ENCODE measurements at regions not wholly inside any gene's neighbourhood (a gene's known extent, or its start where the extent isn't known, plus 50 kb on each side); places are given as distances from the start of the nearest gene placed in this dataset.

DNA sequence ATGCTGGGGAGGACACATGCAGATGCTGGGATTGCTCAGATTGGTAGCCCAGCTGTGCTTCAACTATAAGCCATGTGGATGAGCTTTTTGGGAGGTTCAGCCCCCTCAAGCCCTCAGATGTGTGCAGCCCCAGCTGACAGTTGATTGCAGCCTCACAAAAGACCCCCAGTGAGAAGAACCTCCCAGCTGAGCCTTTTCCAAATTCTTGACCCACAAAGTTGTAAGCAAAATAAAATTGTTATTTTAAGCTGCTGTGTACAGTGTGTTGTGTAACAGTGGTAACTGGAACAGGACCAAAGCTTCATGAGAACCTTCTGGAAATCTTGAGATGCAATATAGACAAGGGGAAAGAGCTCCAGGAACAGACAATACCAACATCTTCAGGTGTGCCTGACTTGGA lies 156.8 kb upstream of the IRX3 start:
- in situ Hi-C loops (cut with MboI; ENCODE audit: low pct_unique_long_range_greater_than_20kb, low sequenced_read_pairs), result no loop called here
- DNase-seq, result no peak

DNA sequence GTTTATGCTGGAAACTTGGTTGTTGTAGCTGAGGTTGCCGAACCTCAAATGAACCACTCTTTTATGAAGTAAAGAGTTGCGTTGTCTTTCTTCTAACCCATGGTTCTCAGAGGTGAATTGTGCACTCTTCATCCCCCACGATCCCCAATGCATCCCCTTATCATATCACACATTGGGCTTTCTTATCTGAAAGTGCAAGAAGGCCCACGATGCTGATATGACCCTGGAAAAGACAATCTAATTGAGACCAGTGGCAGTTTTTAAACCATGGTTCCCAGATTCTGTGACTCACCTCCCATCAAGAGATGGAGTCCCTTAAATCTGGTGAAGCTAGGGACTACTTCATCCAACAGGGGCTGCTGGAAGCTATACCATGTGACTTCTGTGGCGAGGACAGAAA lies 156.3 kb upstream of the IRX3 start:
- no peak for DNase-seq
- in situ Hi-C loops (cut with MboI; ENCODE audit: low pct_unique_long_range_greater_than_20kb, low sequenced_read_pairs), result no loop called here

- DNase-seq, result no peak
- in situ Hi-C loops (cut with MboI; ENCODE audit: low pct_unique_long_range_greater_than_20kb, low sequenced_read_pairs), result no loop called here
These were observed 151.9 kb upstream of the IRX3 start for GRCh38 chr16:54438469-54438868.

DNA sequence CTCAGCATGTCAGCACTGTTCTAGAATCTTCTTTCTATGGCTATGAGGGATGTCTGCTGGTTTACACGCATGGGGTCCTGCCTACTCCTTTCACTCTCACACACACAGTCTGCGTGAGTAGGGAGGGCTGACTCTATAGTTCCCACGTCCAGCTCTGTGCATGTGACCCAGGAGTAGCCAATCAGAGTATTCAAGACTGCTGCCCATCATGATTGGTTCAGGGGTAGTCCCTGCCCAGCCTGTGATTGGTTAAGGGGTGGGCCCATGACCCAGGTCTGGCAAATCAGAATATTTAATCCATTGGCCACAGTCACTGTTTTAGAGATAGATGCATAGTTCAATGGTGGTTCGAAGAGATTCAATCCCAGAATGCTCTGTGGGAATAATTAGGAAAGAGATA lies 151.3 kb upstream of the IRX3 start:
- in situ Hi-C loops (cut with MboI; ENCODE audit: low pct_unique_long_range_greater_than_20kb, low sequenced_read_pairs), result no loop called here
- DNase-seq, result no peak

DNA sequence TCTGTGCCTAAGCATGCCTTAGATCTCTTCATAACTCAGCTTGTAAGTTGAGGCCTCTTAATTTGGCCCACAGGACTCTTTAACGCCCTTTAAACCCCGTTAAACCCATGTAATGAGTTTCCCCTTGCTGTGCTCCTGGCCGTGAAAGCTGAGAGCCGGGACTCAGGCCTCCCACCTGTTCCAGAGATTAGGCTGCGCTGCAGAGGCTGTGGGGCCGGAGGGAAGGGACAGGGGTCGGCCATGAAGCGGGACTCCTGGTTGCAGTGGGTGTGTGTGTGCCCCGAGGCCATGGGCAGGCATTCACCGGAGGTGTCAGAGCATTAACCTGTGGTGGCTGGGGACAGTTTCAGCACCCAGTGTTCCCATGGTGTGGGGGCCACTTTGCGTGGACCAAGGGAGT lies 150.8 kb upstream of the IRX3 start:
- DNase-seq, result no peak
- in situ Hi-C loops (cut with MboI; ENCODE audit: low pct_unique_long_range_greater_than_20kb, low sequenced_read_pairs), result no loop called here

GRCh38 chr16:54436346-54436745 lies 149.8 kb upstream of the IRX3 start:
- in situ Hi-C loops (cut with MboI; ENCODE audit: low pct_unique_long_range_greater_than_20kb, low sequenced_read_pairs), result no loop called here
- no peak for DNase-seq

DNA sequence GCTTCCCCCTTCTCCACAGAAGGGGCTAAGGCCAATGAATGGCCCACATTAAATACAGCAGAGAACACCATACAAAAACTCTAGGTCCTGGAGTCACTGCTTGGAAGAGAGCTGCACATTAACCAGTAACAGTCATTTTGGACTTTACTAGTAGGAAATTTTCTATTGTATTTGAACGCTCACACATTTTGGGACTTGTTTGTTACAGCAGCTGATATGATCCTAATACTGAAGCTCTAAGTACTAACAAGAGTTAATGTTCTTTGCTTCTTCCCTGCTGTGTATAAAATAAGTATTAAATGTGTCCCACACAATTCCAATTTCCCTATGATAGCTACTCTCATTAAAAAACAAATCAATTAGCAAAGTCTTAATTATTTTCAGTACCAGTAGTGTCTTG lies 148.3 kb upstream of the IRX3 start:
- no peak for DNase-seq
- in situ Hi-C loops (cut with MboI; ENCODE audit: low pct_unique_long_range_greater_than_20kb, low sequenced_read_pairs), result no loop called here

DNA sequence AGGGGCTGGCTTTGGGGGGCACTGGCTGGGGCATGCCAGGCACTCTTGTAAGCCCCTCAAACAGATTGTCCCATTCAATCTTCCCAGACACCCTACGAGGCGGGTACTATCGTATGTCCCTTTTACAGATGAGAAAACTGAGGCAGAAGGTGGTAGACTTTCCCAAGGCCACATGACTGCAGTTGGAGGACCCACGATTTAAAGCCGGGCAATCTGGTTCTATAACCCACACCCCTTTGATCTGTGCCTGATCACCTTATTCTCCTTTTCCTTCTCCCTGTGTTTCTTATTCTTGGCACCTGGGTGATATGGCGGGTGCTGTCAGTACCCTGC lies 146.3 kb upstream of the IRX3 start:
- in situ Hi-C loops (cut with MboI; ENCODE audit: low pct_unique_long_range_greater_than_20kb, low sequenced_read_pairs), result no loop called here
- no peak for DNase-seq

DNA sequence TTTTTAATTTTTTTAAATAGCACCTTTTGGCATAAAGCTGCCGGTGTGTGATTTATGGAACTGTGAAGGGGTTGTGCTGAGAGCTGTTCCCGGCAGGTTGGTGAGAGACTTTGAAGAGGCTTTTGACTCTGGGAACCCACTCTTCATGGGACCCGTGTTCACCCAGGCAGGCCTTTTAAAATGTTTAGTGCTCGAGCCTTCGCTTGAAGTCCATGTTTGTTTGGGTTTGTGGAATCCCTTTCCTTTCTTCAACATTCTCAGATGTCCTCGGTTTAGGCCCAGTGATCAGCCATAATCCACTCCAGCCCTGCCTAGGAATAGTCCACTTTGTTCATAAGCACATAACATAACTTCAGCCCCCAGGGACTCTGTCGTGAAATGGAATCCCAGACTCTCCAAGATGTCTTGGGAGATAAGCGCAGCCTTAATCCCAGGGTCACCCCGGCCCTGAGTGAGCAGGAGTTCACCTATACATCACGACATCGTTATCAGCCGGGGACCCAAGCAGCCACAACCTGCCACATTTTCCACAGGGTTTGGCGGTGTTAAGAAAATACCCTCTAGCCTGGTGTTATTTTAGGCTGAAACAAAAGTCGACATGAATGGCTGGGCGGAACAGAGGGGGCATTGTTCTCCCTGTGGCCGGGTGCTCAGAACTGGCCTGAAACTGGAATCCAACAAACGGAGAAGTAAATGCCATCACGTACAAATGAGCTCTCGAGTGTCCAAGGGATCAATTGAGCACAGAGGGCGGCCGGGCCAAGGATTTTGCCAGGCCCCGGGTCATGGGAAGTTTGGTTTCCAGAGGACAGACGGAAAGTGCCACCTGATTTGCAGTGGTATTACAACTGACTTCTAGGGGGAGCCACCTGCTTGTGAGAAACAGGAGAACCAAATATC lies 145.7 kb upstream of the IRX3 start:
- in situ Hi-C loops (cut with MboI; ENCODE audit: low pct_unique_long_range_greater_than_20kb, low sequenced_read_pairs), result no loop called here

DNA sequence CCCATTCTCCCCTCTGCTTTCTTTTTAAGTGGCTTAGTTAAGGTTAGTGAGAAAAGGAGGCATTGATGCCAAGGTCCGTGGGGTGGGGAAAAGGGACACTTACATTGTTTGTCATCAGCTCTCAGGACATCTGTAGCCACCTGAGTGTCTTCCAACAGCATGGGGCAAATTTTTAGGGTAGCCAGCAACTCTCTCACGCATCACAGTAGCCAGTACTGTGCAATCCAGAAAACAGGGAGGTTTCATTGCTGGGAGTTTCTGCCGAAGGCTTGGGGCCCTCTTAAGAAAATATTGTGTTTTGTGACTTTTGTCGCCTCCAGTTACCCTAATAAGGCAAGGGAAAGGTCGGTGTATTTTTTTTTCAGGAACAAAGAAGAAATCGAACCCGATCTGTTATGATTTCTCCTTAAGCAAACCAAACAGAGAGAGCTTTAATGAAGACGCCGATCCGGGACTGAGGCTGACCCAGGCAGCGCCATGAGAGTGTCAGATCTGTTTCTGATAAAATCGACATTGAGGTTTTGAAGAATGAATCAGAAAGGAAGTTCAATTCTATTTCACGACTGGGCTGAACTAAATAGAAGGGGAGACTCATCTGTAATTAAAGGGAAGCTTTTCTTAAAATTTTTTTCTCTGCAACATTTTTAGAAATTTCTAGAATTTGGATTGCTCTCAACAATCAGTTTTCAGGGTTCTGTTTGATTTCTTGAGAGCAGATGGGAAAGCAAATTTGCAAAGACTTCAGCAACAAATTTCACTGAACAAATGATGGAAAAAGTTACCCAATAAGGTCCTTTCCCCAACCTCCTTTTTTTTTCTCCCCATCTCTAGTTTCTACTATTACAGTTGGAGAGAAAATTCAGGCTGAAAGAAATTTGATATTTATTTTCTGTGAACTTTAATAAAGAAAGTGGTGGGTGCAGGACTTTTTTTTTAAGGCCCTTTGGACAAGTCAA lies 144.7 kb upstream of the IRX3 start:
- DNase-seq, result no peak

More for the DNA sequence above, 145.7 kb upstream of the IRX3 start:
- no peak for DNase-seq

DNA sequence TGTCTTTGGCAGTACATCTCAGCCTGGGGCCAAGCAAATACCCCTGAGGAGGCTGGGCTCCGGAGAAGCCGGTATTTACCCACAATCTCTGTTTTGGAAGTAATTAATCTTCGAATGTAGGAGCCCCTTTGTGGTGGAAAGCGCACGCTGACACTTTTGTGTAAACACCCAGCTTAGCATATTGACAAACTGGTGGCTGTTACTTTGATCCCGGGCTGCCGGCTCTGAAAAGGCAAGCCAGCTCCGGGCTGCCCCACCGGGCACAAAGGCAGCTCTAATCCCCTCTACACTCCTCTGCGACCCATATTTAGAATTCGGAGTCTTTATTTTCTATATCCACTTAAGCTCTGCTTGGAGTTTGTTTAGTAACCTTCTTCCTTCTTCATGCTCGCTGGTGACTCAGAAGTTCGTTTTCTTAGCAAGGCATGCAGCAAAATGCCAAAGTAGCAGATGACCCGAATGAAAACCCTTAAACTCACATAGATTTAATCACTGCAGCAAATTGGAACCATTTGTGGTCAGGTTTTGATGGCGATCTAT lies 144.0 kb upstream of the IRX3 start:
- no peak for DNase-seq
- in situ Hi-C loops (cut with MboI; ENCODE audit: low pct_unique_long_range_greater_than_20kb, low sequenced_read_pairs), result no loop called here

More for the DNA sequence above, 144.7 kb upstream of the IRX3 start:
- in situ Hi-C loops (cut with MboI; ENCODE audit: low pct_unique_long_range_greater_than_20kb, low sequenced_read_pairs), result no loop called here

DNA sequence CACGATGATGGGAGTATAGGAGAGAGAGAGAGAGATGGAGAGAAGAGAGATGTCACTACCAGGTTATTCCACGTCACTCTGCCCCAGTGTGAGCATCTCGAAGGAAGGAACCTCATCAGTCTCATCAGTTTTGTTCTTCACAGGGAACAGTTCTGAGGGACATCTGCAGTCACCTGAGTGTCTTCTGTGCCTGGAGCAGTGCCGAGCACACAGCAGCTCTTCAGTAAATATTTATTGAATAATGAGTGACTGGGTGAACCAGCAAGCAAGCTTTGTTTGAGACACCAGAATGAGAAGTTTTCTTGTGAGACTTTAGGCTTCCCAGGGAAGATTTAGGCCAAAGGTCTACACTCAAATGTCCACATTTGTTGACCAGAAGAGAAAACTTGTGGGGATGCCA lies 142.4 kb upstream of the IRX3 start:
- in situ Hi-C loops (cut with MboI; ENCODE audit: low pct_unique_long_range_greater_than_20kb, low sequenced_read_pairs), result no loop called here
- DNase-seq, result no peak

- no peak for DNase-seq
- in situ Hi-C loops (cut with MboI; ENCODE audit: low pct_unique_long_range_greater_than_20kb, low sequenced_read_pairs), result no loop called here
These were observed 139.9 kb upstream of the IRX3 start for GRCh38 chr16:54426553-54426849.

- DNase-seq, result no peak
- in situ Hi-C loops (cut with MboI; ENCODE audit: low pct_unique_long_range_greater_than_20kb, low sequenced_read_pairs), result no loop called here
These were observed 139.3 kb upstream of the IRX3 start for GRCh38 chr16:54425681-54426552.

DNA sequence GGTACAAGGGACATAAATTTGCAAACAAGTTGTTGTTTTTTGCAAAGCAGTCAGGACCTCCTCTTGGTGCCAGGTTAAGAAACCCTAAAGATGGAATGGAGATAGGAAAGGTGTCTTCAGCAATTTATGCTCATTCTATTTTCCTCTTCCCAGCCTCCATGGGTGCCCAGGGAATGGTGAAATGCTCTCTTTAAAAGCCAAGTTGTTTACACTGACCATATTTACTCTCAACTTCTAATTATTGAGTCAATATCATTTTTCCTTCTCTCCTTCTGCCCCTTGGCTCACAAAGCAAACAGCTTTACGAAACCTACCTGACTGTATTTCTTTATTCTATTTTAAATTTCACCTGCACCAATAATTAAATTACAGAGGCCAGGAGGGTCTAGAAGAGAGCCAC lies 138.5 kb upstream of the IRX3 start:
- in situ Hi-C loops (cut with MboI; ENCODE audit: low pct_unique_long_range_greater_than_20kb, low sequenced_read_pairs), result no loop called here
- no peak for DNase-seq

DNA sequence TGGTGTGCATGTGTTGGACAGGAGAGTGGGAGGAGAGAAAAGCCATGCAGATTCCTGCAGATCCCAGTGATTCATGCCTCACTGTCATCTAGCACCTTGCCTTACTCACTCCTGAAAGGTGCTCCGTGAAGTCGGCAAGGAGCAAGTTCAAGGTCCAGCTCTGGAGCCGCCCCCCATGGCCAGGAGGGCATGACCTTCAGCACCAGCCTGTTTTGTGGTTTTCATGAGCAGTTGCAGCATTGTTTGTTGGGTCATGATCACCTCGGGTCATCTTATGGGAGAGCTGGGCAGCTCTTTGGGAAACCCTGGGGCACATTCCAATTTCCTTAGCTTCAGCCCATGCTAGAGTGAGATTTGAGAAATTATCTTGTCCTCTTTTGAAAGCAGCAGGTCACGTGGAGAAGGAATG lies 137.5 kb upstream of the IRX3 start:
- no peak for DNase-seq

DNA sequence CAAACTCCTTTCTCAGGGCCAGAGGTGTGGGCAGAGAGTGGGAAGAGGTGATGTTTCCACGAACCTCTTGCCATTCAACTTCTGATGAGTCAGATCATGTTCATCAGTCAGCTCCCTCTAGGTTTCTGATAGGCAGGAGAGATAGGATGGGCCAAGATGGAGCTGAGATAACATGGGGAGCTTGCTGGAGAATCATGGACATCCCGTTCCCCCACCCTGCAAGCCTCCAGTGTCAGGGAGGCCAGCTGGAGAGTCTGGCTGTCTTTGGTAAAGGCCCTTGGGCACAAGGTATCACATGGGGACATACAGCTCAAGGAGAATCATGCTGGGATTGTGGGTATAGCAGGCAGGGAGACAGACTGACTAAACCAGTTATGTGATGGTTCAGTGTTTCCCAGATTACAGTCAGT lies 136.0 kb upstream of the IRX3 start:
- DNase-seq, result no peak
- in situ Hi-C loops (cut with MboI; ENCODE audit: low pct_unique_long_range_greater_than_20kb, low sequenced_read_pairs), result no loop called here

More for the DNA sequence above, 137.5 kb upstream of the IRX3 start:
- in situ Hi-C loops (cut with MboI; ENCODE audit: low pct_unique_long_range_greater_than_20kb, low sequenced_read_pairs), result no loop called here

DNA sequence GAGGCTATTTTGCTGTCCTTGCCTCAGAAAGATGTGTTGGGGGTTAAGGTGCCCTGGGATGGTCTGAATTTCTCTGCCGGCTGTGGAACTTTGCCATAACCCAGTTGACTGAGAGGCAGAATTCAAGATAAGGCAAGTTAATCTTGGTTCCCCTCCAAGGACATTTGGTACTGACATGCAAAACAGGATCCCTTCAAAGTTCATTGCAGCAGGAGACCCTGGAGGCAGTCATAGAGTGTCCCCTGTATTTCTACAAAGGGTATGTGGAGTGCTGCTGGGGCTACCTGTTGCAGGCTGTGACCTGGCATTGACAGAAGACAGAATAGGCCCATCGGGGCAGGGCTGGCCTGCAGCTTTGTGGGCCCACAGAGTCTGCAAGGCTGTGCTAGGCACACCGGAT lies 135.6 kb upstream of the IRX3 start:
- in situ Hi-C loops (cut with MboI; ENCODE audit: low pct_unique_long_range_greater_than_20kb, low sequenced_read_pairs), result no loop called here
- no peak for DNase-seq

DNA sequence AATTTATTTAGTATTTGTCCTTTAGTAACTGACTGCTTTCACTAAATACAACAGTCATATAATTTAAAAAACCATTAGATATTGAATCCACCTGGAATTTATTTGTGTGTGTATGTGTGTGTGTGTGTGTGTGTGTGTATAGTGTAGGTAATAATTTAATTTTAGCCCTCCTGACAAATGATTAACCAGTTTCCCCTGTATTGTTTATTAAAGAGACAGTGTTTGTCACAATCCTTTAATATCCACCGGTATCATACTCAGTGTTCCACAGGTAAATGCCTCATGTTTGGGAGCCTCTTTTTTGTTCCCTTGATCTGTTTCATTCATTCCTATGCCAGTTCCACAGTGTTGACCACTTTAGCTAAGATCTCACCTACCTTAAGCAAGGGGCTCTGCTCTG lies 134.6 kb upstream of the IRX3 start:
- in situ Hi-C loops (cut with MboI; ENCODE audit: low pct_unique_long_range_greater_than_20kb, low sequenced_read_pairs), result no loop called here

More for the DNA sequence above, 134.6 kb upstream of the IRX3 start:
- no peak for DNase-seq

Measured in KBM-7 (cell line).